Smooth muscle cell (in vitro differentiated cells): ENCODE measurements at regions not wholly inside any gene's neighbourhood (a gene's known extent, or its start where the extent isn't known, plus 50 kb on each side); places are given as distances from the start of the nearest gene placed in this dataset.

Experiments used
- DNase-seq: peaks from one replicate; lab custom pipeline; 2025; ENCODE audit not compliant: unreplicated experiment; lab: John Stamatoyannopoulos, UW
- H2AFZ ChIP-seq: fragments of 200-600 bp; sonication (generic); 2 replicates; pipeline ENCODE4 v1.6.0; 2016; ENCODE audit warnings: antibody characterized with exemption, low read depth, mild to moderate bottlenecking
- H3F3A ChIP-seq: fragments of 200-600 bp; sonication (generic); 2 replicates; pipeline ENCODE4 v1.6.0; 2017; ENCODE audit warnings: antibody characterized with exemption, low read depth
- H3K27ac ChIP-seq: fragments of 200-600 bp; sonication (generic); 2 replicates; pipeline ENCODE4 v1.5.1; 2016; ENCODE audit warnings: low read depth, mild to moderate bottlenecking
- H3K27me3 ChIP-seq: fragments of 200-600 bp; sonication (generic); 2 replicates; pipeline ENCODE4 v1.6.1; 2016; ENCODE audit warnings: low read depth, mild to moderate bottlenecking
- H3K36me3 ChIP-seq: fragments of 200-600 bp; sonication (generic); 2 replicates; pipeline ENCODE4 v1.5.1; 2016; ENCODE audit warnings: low read depth
- H3K4me1 ChIP-seq: fragments of 200-600 bp; sonication (generic); 2 replicates; pipeline ENCODE4 v1.5.1; 2016; ENCODE audit warnings: low read depth
- H3K4me2 ChIP-seq: fragments of 200-600 bp; sonication (generic); 2 replicates; pipeline ENCODE4 v1.6.0; 2016; ENCODE audit warnings: mild to moderate bottlenecking
- H3K4me3 ChIP-seq: fragments of 200-600 bp; sonication (generic); 2 replicates; pipeline ENCODE4 v1.5.1; 2016; ENCODE audit warnings: mild to moderate bottlenecking
- H3K79me2 ChIP-seq: fragments of 200-600 bp; sonication (generic); 2 replicates; pipeline ENCODE4 v1.6.0; 2016; ENCODE audit warnings: low read depth, mild to moderate bottlenecking
- H3K9ac ChIP-seq: fragments of 200-600 bp; sonication (generic); 2 replicates; pipeline ENCODE4 v1.6.0; 2016; ENCODE audit warnings: low read depth
- H3K9me3 ChIP-seq: fragments of 200-600 bp; sonication (generic); replicated peaks from 2 replicates; pipeline ENCODE4 v1.5.1; 2016; ENCODE audit warnings: low read depth
- H4K20me1 ChIP-seq: fragments of 200-600 bp; sonication (generic); 2 replicates; pipeline ENCODE4 v1.6.0; 2016; ENCODE audit warnings: low read depth
- WGBS: methylation state at CpG from one replicate; pipeline ENCODE4 v1.1.7; 2016; ENCODE audit warnings: low lambda C conversion rate; 5-methylcytosine and 5-hydroxymethylcytosine counted together
- TF ChIP-seq, protein P1 (sequence below): fragments of 200-600 bp; sonication (generic); IDR thresholded peaks from 2 replicates; pipeline ENCODE4 v1.5.1; 2017; ENCODE audit warnings: borderline replicate concordance, mild to moderate bottlenecking, antibody characterized with exemption; ENCODE audit not compliant: insufficient read depth, poor library complexity, severe bottlenecking

- H3K36me3 ChIP-seq, result no peaks in the 10 kb centered on the region
- TF ChIP-seq, protein P1, sequence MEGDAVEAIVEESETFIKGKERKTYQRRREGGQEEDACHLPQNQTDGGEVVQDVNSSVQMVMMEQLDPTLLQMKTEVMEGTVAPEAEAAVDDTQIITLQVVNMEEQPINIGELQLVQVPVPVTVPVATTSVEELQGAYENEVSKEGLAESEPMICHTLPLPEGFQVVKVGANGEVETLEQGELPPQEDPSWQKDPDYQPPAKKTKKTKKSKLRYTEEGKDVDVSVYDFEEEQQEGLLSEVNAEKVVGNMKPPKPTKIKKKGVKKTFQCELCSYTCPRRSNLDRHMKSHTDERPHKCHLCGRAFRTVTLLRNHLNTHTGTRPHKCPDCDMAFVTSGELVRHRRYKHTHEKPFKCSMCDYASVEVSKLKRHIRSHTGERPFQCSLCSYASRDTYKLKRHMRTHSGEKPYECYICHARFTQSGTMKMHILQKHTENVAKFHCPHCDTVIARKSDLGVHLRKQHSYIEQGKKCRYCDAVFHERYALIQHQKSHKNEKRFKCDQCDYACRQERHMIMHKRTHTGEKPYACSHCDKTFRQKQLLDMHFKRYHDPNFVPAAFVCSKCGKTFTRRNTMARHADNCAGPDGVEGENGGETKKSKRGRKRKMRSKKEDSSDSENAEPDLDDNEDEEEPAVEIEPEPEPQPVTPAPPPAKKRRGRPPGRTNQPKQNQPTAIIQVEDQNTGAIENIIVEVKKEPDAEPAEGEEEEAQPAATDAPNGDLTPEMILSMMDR, result no peak
- DNase-seq, result no peak
- no peaks in the 10 kb centered on the region for H3K27me3 ChIP-seq
- WGBS, result 95% methylated on average over 1 of the region's 1 CpG
- no peaks in the 10 kb centered on the region for H3K79me2 ChIP-seq
- H3K27ac ChIP-seq, result no peak overlapping the region
- H3K4me3 ChIP-seq, result no peak overlapping the region
- no peaks in the 10 kb centered on the region for H4K20me1 ChIP-seq
- no peaks in the 10 kb centered on the region for H3F3A ChIP-seq
- H3K9ac ChIP-seq, result no peak overlapping the region
- no peak overlapping the region for H2AFZ ChIP-seq
- no peaks in the 10 kb centered on the region for H3K9me3 ChIP-seq
- H3K4me2 ChIP-seq, result no peak overlapping the region
- H3K4me1 ChIP-seq, result no peaks in the 10 kb centered on the region
Measured at GRCh38 chr10:95125582-95125981, 56.3 kb upstream of the CYP2C8 start.

DNA sequence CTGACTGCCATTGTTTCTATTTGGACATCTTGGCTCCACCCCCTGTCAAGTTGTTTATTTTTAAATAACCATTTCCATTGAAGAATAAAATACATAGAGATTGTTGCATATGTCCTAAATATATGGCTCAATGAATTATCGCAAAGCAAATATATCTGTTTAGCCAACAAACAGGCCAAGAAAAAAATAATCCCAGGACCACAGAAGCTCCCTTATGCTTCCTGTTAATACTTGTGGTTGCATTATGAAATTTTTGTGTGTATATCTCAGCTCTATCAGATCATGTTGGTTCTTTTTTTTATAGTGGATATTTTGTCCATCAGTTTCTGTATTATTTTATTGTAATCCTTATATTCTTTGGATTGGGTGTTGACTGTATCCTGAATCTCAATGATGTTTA lies 53.4 kb upstream of the CYP2C8 start:
- H3K9ac ChIP-seq, result no peak overlapping the region
- no peaks in the 10 kb centered on the region for H4K20me1 ChIP-seq
- H3K27ac ChIP-seq, result no peak overlapping the region
- H3F3A ChIP-seq, result no peaks in the 10 kb centered on the region
- no peak overlapping the region for H2AFZ ChIP-seq
- H3K4me1 ChIP-seq, result no peaks in the 10 kb centered on the region
- H3K4me2 ChIP-seq, result no peak overlapping the region
- 92% methylated on average over 1 of the region's 1 CpG for WGBS
- no peaks in the 10 kb centered on the region for H3K9me3 ChIP-seq
- no peaks in the 10 kb centered on the region for H3K27me3 ChIP-seq
- H3K36me3 ChIP-seq, result no peaks in the 10 kb centered on the region
- no peak for DNase-seq
- no peaks in the 10 kb centered on the region for H3K79me2 ChIP-seq
- TF ChIP-seq, protein P1, result no peak
- no peak overlapping the region for H3K4me3 ChIP-seq

- no peaks in the 10 kb centered on the region for H4K20me1 ChIP-seq
- no peaks in the 10 kb centered on the region for H3K27me3 ChIP-seq
- no peaks in the 10 kb centered on the region for H3K9me3 ChIP-seq
- no peak for DNase-seq
- H3K27ac ChIP-seq, result no peak overlapping the region
- H3K4me2 ChIP-seq, result no peak overlapping the region
- no peak overlapping the region for H2AFZ ChIP-seq
- no peak overlapping the region for H3K4me3 ChIP-seq
- TF ChIP-seq, protein P1, result no peak
- WGBS, result 94% methylated on average over 2 of the region's 2 CpGs
- no peaks in the 10 kb centered on the region for H3K79me2 ChIP-seq
- no peak overlapping the region for H3K9ac ChIP-seq
- no peaks in the 10 kb centered on the region for H3K36me3 ChIP-seq
- H3F3A ChIP-seq, result no peaks in the 10 kb centered on the region
- H3K4me1 ChIP-seq, result no peaks in the 10 kb centered on the region
Measured at GRCh38 chr10:95121904-95122303, 52.6 kb upstream of the CYP2C8 start.
